GM12891 (cell line): ENCODE measurements at regions not wholly inside any gene's neighbourhood (a gene's known extent, or its start where the extent isn't known, plus 50 kb on each side); places are given as distances from the start of the nearest gene placed in this dataset.
"Not testable (repeated sequence)": the region's sequence is repeated elsewhere in the genome, so short reads cannot be mapped to it uniquely, and the experiment has no call there.

ENCODE experiments used
- DNase-seq: peaks from one replicate; pipeline ENCODE4 v3.0.0; 2011; ENCODE audit warnings: low spot score; ENCODE audit not compliant: insufficient read length
- FAIRE-seq: peaks from 2 replicates; lab custom pipeline; 2011; peaks lifted over from hg19 to GRCh38; lab: Jason Lieb, UNC
- PAX5 ChIP-seq: IDR thresholded peaks from 2 replicates; pipeline ENCODE4 v1.6.1; 2011; ENCODE audit warnings: low read length, moderate library complexity, mild to moderate bottlenecking; ENCODE audit not compliant: insufficient read depth, severe bottlenecking
- POLR2A ChIP-seq: IDR thresholded peaks from 2 replicates; pipeline ENCODE4 v1.6.1; 2011; ENCODE audit warnings: low read depth, low read length, control low read depth
- POLR2AphosphoS5 ChIP-seq: IDR thresholded peaks from 2 replicates; pipeline ENCODE4 v1.6.1; 2011; ENCODE audit warnings: low read depth, low read length, control low read depth
- POU2F2 ChIP-seq: IDR thresholded peaks from 2 replicates; pipeline ENCODE4 v1.6.1; 2011; ENCODE audit warnings: low read depth, mild to moderate bottlenecking, control low read depth, low read length, moderate library complexity
- SPI1 ChIP-seq: IDR thresholded peaks from 2 replicates; pipeline ENCODE4 v1.6.1; 2011; ENCODE audit warnings: low read depth, low read length, control low read depth
- TAF1 ChIP-seq: IDR thresholded peaks from 2 replicates; pipeline ENCODE4 v1.6.1; 2011; ENCODE audit warnings: low read depth, low read length, control low read depth

- DNase-seq (peak; percentile 13), FAIRE-seq (no peak)
Observed at GRCh38 chr5:110865400-110866094, 126.7 kb downstream of the SLC25A46 start.

GRCh38 chr5:110869927-110870326 is 131.1 kb downstream of the SLC25A46 start:
- no peak for FAIRE-seq
- no peak for DNase-seq
- TF ChIP-seq PAX5 (no peak), POU2F2 (no peak), POLR2AphosphoS5 (no peak), SPI1 (no peak), POLR2A (no peak)

More at GRCh38 chr5:110865400-110866094, 126.7 kb downstream of the SLC25A46 start:
- TF ChIP-seq TAF1 (no peak), SPI1 (no peak), POU2F2 (no peak), PAX5 (no peak), POLR2A (no peak), POLR2AphosphoS5 (no peak)

GRCh38 chr5:110872200-110872599 is 133.4 kb downstream of the SLC25A46 start:
- FAIRE-seq, result no peak
- no peak for DNase-seq
- TF ChIP-seq POLR2AphosphoS5 (no peak), SPI1 (no peak), POU2F2 (no peak), POLR2A (no peak), TAF1 (no peak), PAX5 (no peak)

GRCh38 chr5:110872963-110873362 is 134.2 kb downstream of the SLC25A46 start:
- no peak for DNase-seq
- TF ChIP-seq PAX5 (no peak), POU2F2 (no peak), POLR2AphosphoS5 (no peak), POLR2A (no peak), TAF1 (no peak), SPI1 (no peak)
- FAIRE-seq, result no peak

GRCh38 chr5:110873773-110874437 is 135.1 kb downstream of the SLC25A46 start:
- DNase-seq (no peak), FAIRE-seq (no peak)
- TF ChIP-seq SPI1 (no peak), POLR2A (no peak), POU2F2 (no peak), PAX5 (no peak)

GRCh38 chr5:110875115-110875514 is 136.3 kb downstream of the SLC25A46 start:
- DNase-seq, FAIRE-seq: not testable (repeated sequence)

- no peak for FAIRE-seq
- TF ChIP-seq SPI1 (no peak), PAX5 (no peak), TAF1 (no peak), POU2F2 (no peak), POLR2AphosphoS5 (no peak), POLR2A (no peak)
Observed at GRCh38 chr5:110878115-110878514, 139.3 kb downstream of the SLC25A46 start.

GRCh38 chr5:110879675-110880074 is 140.9 kb downstream of the SLC25A46 start:
- TF ChIP-seq SPI1, result peak; percentile 42; the same call in 1 of the 2 replicates
- no peak for TF ChIP-seq POU2F2
- DNase-seq (no peak), FAIRE-seq (peak; percentile 40)

More at GRCh38 chr5:110878115-110878514, 139.3 kb downstream of the SLC25A46 start:
- DNase-seq, result no peak

- no peak for DNase-seq
- TF ChIP-seq SPI1 (no peak), POLR2AphosphoS5 (no peak), TAF1 (no peak), PAX5 (no peak), POU2F2 (no peak), POLR2A (no peak)
- no peak for FAIRE-seq
Observed at GRCh38 chr5:110880413-110880812, 141.6 kb downstream of the SLC25A46 start.

- FAIRE-seq (no peak), DNase-seq (no peak)
- no peak for TF ChIP-seq POLR2AphosphoS5
- no peak for TF ChIP-seq PAX5
- TF ChIP-seq TAF1, result no peak
- no peak for TF ChIP-seq POU2F2
- no peak for TF ChIP-seq SPI1
- no peak for TF ChIP-seq POLR2A
Observed at GRCh38 chr5:110884005-110884404, 145.2 kb downstream of the SLC25A46 start.

GRCh38 chr5:110887170-110887569 is 148.4 kb downstream of the SLC25A46 start:
- not testable (repeated sequence) for FAIRE-seq, DNase-seq

GRCh38 chr5:110893854-110894483 is 155.2 kb downstream of the SLC25A46 start:
- DNase-seq, FAIRE-seq: not testable (repeated sequence)
